ENCODE measurements at regions not wholly inside any gene's neighbourhood (a gene's known extent, or its start where the extent isn't known, plus 50 kb on each side); places are given as distances from the start of the nearest gene placed in this dataset.
"Not testable (repeated sequence)": the region's sequence is repeated elsewhere in the genome, so short reads cannot be mapped to it uniquely, and the experiment has no call there.

DNA sequence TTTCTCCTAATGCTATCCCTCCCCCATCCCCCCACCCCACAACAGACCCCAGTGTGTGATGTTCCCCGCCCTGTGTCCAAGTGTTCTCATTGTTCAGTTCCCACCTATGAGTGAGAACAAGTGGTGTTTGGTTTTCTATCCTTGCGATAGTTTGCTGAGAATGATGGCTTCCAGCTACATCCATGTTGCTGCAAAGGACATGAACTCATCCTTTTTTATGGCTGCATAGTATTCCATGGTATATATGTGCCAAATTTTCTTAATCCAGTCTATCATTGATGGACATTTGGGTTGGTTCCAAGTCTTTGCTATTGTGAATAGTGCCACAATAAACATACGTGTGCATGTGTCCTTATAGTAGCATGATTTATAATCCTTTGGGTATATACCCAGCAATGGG is 83.6 kb upstream of the CALCR start:
- TF ChIP-seq, protein P1, sequence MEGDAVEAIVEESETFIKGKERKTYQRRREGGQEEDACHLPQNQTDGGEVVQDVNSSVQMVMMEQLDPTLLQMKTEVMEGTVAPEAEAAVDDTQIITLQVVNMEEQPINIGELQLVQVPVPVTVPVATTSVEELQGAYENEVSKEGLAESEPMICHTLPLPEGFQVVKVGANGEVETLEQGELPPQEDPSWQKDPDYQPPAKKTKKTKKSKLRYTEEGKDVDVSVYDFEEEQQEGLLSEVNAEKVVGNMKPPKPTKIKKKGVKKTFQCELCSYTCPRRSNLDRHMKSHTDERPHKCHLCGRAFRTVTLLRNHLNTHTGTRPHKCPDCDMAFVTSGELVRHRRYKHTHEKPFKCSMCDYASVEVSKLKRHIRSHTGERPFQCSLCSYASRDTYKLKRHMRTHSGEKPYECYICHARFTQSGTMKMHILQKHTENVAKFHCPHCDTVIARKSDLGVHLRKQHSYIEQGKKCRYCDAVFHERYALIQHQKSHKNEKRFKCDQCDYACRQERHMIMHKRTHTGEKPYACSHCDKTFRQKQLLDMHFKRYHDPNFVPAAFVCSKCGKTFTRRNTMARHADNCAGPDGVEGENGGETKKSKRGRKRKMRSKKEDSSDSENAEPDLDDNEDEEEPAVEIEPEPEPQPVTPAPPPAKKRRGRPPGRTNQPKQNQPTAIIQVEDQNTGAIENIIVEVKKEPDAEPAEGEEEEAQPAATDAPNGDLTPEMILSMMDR (IDR thresholded peaks at IDR 0.05; ENCODE audit: extremely low read depth in 1 of 2, insufficient read depth in 1 of 2, low read depth in 1 of 2, low read length in 2 of 2) = not testable (repeated sequence)
- not testable (repeated sequence) for TF ChIP-seq POLR2A (IDR thresholded peaks at IDR 0.05; ENCODE audit: low read depth, low read length); FOS (IDR thresholded peaks at IDR 0.05; ENCODE audit: borderline replicate concordance, insufficient read depth, low read length); MYC (IDR thresholded peaks at IDR 0.05; ENCODE audit: low read depth, low read length)

Measured in endothelial cell of umbilical vein (primary cell).